ENCODE measurements at regions not wholly inside any gene's neighbourhood (a gene's known extent, or its start where the extent isn't known, plus 50 kb on each side); places are given as distances from the start of the nearest gene placed in this dataset.

DNA sequence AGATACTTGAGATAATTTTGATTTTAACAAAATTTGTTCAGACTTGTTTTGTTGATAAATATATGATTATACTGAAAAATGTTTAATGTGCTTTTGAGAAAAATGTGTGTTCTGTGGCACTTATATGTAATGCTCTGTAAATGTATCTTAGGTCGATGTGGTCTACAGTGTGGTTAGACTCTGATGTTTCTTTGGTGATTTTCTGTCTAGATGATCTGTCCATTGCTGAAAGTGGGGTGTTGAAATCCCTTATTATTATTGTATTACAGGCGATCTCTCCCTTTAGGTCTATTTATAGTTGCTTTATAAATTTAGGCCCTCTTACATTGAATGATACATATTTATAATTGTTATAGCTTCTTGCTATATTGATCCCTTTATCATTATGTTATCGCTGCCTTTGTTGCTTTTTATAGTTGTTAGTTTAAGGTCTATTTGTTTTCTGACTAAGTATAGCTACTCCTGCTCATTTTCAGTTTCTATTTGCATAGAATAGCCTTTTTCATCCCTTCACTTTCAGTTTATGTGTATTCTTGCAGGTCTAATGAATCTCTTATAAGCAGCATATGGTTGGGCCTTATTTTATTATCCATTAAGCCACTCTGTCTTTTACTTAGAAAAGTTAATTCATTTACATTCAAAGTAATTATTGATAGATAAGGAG is 124.3 kb downstream of the MRPS30 start:
- TF ChIP-seq POLR2A (IDR thresholded peaks at IDR 0.05; ENCODE audit: low read depth, low read length) (no peak), TAF1 (IDR thresholded peaks at IDR 0.05; ENCODE audit: borderline replicate concordance, low read depth, low read length) (no peak), POLR2AphosphoS5 (IDR thresholded peaks at IDR 0.05; ENCODE audit: low read depth, low read length) (no peak)
